ENCODE measurements at regions not wholly inside any gene's neighbourhood (a gene's known extent, or its start where the extent isn't known, plus 50 kb on each side); places are given as distances from the start of the nearest gene placed in this dataset.

GRCh38 chr17:54745862-54746261 is 154.8 kb upstream of the TOM1L1 start:
- DNase-seq = no peak

DNA sequence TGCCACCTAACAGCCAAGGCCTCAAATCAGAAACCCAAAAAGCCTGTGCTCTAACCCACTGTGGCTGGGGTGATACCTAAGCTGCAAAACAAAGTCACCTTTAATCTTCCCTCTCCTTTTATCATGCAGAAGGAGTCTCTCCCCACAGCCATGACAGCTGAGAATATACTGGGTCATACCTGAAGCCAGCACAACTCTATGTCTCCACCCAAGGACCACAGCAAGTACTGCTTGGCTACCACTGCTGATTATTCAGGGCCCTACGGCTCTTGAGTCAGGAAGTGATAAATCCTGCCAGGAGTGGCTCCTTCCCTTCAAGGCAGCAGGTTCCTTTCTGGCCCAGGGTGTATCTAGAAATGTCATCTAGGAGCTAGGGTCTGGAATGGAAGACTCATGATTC is 151.5 kb upstream of the TOM1L1 start:
- H3K4me1 ChIP-seq = no peaks in the 10 kb centered on the region
- H3K36me3 ChIP-seq = no peaks in the 10 kb centered on the region
- H3K27me3 ChIP-seq (ENCODE audit: low read depth) = no peaks in the 10 kb centered on the region
- intact Hi-C loops (cut with micrococcal nuclease) = no loop called here
- H3K9me3 ChIP-seq (replicated peaks) = peaks cover 40% of the 10 kb centered on the region
- TF ChIP-seq CTCF (IDR thresholded peaks at IDR 0.05; ENCODE audit: borderline replicate concordance) = no peak
- DNase-seq = no peak
- no peak overlapping the region for H3K4me3 ChIP-seq
- no peak overlapping the region for H3K27ac ChIP-seq (replicated peaks)

More at GRCh38 chr17:54745862-54746261, 154.8 kb upstream of the TOM1L1 start:
- H3K36me3 ChIP-seq = no peaks in the 10 kb centered on the region
- H3K27me3 ChIP-seq (ENCODE audit: low read depth) = no peaks in the 10 kb centered on the region
- H3K4me3 ChIP-seq = no peak overlapping the region
- intact Hi-C loops (cut with micrococcal nuclease) = no loop called here
- no peaks in the 10 kb centered on the region for H3K4me1 ChIP-seq
- H3K27ac ChIP-seq (replicated peaks) = no peak overlapping the region
- peaks cover 40% of the 10 kb centered on the region for H3K9me3 ChIP-seq (replicated peaks)
- no peak for TF ChIP-seq CTCF (IDR thresholded peaks at IDR 0.05; ENCODE audit: borderline replicate concordance)

GRCh38 chr17:54754560-54754959 is 146.1 kb upstream of the TOM1L1 start:
- H3K4me3 ChIP-seq = no peak overlapping the region
- no peaks in the 10 kb centered on the region for H3K27me3 ChIP-seq (ENCODE audit: low read depth)
- no peaks in the 10 kb centered on the region for H3K36me3 ChIP-seq
- H3K27ac ChIP-seq (replicated peaks) = no peak overlapping the region
- no peaks in the 10 kb centered on the region for H3K9me3 ChIP-seq (replicated peaks)
- intact Hi-C loops (cut with micrococcal nuclease) = no loop called here
- no peak for TF ChIP-seq CTCF (IDR thresholded peaks at IDR 0.05; ENCODE audit: borderline replicate concordance)
- H3K4me1 ChIP-seq = no peaks in the 10 kb centered on the region
- no peak for DNase-seq

- Histone ChIP-seq H3K36me3 (no peaks in the 10 kb centered on the region), H3K27ac (replicated peaks) (no peak overlapping the region), H3K27me3 (ENCODE audit: low read depth) (no peaks in the 10 kb centered on the region), H3K9me3 (replicated peaks) (peaks cover 14% of the 10 kb centered on the region), H3K4me3 (no peak overlapping the region), H3K4me1 (no peaks in the 10 kb centered on the region)
- intact Hi-C loops (cut with micrococcal nuclease) = no loop called here
- no peak for DNase-seq
- no peak for TF ChIP-seq CTCF (IDR thresholded peaks at IDR 0.05; ENCODE audit: borderline replicate concordance)
Measured at GRCh38 chr17:54760836-54761235, 139.8 kb upstream of the TOM1L1 start.

GRCh38 chr17:54770836-54771235 is 129.8 kb upstream of the TOM1L1 start:
- TF ChIP-seq CTCF (IDR thresholded peaks at IDR 0.05; ENCODE audit: borderline replicate concordance) = no peak
- Histone ChIP-seq H3K27ac (replicated peaks) (no peak overlapping the region), H3K27me3 (ENCODE audit: low read depth) (no peaks in the 10 kb centered on the region), H3K9me3 (replicated peaks) (no peaks in the 10 kb centered on the region), H3K4me3 (no peak overlapping the region), H3K4me1 (no peaks in the 10 kb centered on the region), H3K36me3 (no peaks in the 10 kb centered on the region)
- intact Hi-C loops (cut with micrococcal nuclease) = no loop called here
- no peak for DNase-seq
